ENCODE measurements at regions not wholly inside any gene's neighbourhood (a gene's known extent, or its start where the extent isn't known, plus 50 kb on each side); places are given as distances from the start of the nearest gene placed in this dataset.
"Not testable (repeated sequence)": the region's sequence is repeated elsewhere in the genome, so short reads cannot be mapped to it uniquely, and the experiment has no call there.

DNA sequence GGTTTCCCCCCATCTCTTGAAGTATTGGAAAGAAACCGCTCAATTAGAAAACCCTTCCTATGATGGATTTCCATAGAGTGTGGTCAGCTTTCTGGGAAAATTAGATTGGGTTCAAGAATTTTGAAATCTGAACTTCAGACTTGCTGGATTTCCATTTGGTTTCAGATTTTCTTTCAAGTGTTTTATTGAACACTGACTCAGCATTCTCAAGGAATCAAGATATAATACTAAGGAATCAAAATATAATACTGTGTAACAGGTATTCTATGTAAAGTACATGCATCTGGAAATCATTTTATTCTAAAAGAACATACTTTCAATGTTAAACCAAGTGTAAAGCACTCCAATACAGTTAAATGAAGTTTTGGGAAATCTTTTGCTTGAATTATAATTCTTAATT, 94.7 kb upstream of the CCN2 start:
- peaks cover 0 to 3% (median 0%) of the 10 kb centered on the region in 5 donors for H3K9me3 Mint-ChIP-seq
- ChIA-PET CTCF (no interaction called here), POLR2A (no interaction called here)
- H3K27me3 ChIP-seq (ENCODE audit: insufficient read depth, low read length, poor library complexity, severe bottlenecking): no peaks in the 10 kb centered on the region
- no peak overlapping the region for H3K4me3 ChIP-seq (ENCODE audit: low read length)
- no peaks in the 10 kb centered on the region for H3K4me1 Mint-ChIP-seq
- no peaks in the 10 kb centered on the region for H3K4me1 ChIP-seq (ENCODE audit: insufficient read depth, low read length)
- H3K27ac Mint-ChIP-seq: no peak overlapping the region
- no peak for DNase-seq
- H3K4me3 Mint-ChIP-seq: no peak overlapping the region
- no peak overlapping the region for H3K27ac ChIP-seq (ENCODE audit: low read depth, low read length)
- H3K36me3 ChIP-seq (ENCODE audit: insufficient read depth, low read length): no peaks in the 10 kb centered on the region
- H3K9me3 ChIP-seq (ENCODE audit: low read length): no peaks in the 10 kb centered on the region
- H3K27me3 Mint-ChIP-seq: peaks cover 1 to 3% of the 10 kb centered on the region in 2 donors
- H3K36me3 Mint-ChIP-seq: no peaks in the 10 kb centered on the region

DNA sequence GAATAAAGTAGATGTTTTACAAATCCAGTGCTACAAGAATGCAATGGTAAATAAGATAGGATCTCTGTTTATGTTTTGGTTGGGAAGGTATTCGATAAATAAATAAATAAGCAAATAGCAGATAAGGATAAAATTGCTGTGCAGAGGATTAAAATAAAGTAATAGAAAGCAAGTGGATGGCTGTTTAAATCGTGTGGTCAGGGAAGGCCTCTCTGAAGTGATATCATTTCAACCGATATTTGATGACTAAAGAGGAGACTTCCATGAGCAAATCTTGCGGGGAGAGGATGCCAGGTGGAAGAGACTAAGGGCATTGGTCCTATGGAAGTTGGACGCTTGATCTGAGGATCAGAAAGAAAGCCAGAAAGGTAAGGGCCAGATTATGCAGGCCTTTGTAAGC, 92.0 kb upstream of the CCN2 start:
- ChIA-PET POLR2A (no interaction called here), CTCF (no interaction called here)
- Mint-ChIP-seq H3K4me1 (no peaks in the 10 kb centered on the region), H3K27me3 (peaks cover under 1 to 1% of the 10 kb centered on the region in 2 donors), H3K36me3 (no peaks in the 10 kb centered on the region), H3K4me3 (no peak overlapping the region), H3K27ac (no peak overlapping the region), H3K9me3 (no peaks in the 10 kb centered on the region)
- Histone ChIP-seq H3K4me3 (ENCODE audit: low read length) (no peak overlapping the region), H3K36me3 (ENCODE audit: insufficient read depth, low read length) (no peaks in the 10 kb centered on the region), H3K27ac (ENCODE audit: low read depth, low read length) (no peak overlapping the region), H3K9me3 (ENCODE audit: low read length) (no peaks in the 10 kb centered on the region), H3K4me1 (ENCODE audit: insufficient read depth, low read length) (no peaks in the 10 kb centered on the region), H3K27me3 (ENCODE audit: insufficient read depth, low read length, poor library complexity, severe bottlenecking) (no peaks in the 10 kb centered on the region)
- DNase-seq: no peak

DNA sequence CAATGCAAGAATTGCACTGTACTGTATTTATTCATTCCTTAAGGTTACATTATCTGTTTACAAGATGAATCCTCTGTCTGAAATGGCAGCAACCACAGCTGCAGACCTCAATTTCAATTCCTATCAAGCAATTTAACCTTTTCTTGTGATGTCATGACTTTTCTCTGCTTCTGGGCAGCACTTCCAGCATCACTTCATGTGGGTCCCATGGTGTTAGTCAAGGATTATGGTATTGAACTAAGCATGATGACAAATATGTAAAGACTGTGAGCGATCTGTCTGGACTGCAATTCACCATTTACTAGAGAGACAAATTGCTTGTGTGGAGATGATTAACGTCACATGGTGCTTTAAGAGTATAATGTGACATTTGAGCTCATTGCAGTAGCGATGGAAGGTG, 90.5 kb upstream of the CCN2 start:
- Histone ChIP-seq H3K27ac (ENCODE audit: low read depth, low read length) (no peak overlapping the region), H3K4me1 (ENCODE audit: insufficient read depth, low read length) (no peaks in the 10 kb centered on the region), H3K9me3 (ENCODE audit: low read length) (no peaks in the 10 kb centered on the region), H3K36me3 (ENCODE audit: insufficient read depth, low read length) (no peaks in the 10 kb centered on the region), H3K27me3 (ENCODE audit: insufficient read depth, low read length, poor library complexity, severe bottlenecking) (no peaks in the 10 kb centered on the region), H3K4me3 (ENCODE audit: low read length) (no peak overlapping the region)
- H3K9me3 Mint-ChIP-seq: no peaks in the 10 kb centered on the region
- ChIA-PET POLR2A (no interaction called here), CTCF (no interaction called here)
- peaks cover 0 to 1% of the 10 kb centered on the region in 2 donors for H3K27me3 Mint-ChIP-seq
- no peak overlapping the region for H3K27ac Mint-ChIP-seq
- no peak for DNase-seq
- H3K4me1 Mint-ChIP-seq: no peaks in the 10 kb centered on the region
- no peak overlapping the region for H3K4me3 Mint-ChIP-seq
- no peaks in the 10 kb centered on the region for H3K36me3 Mint-ChIP-seq

DNA sequence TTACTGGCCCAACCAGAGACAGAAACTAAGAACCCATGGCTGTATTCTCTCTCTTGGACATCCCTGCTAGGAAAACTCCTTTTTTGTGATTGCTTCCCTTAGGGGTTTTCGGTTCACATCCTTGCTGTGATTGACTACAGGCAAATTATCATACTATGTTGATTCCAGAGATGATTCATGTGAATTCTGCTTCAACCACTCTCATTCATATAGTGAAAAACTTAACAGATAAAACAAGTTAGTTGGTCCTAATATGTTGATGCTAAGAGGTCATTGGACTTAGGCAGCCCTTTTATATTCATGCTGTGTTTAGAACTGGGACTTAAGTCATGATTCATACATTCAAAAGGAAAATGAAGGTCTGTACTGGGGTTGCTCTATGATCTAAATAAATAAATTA, 76.9 kb upstream of the CCN2 start:
- Mint-ChIP-seq H3K36me3 (no peaks in the 10 kb centered on the region), H3K27ac (no peak overlapping the region), H3K4me1 (no peaks in the 10 kb centered on the region), H3K9me3 (peaks cover 0 to 3% (median 0%) of the 10 kb centered on the region in 5 donors), H3K27me3 (no peaks in the 10 kb centered on the region), H3K4me3 (no peak overlapping the region)
- Histone ChIP-seq H3K9me3 (ENCODE audit: low read length) (no peaks in the 10 kb centered on the region), H3K4me1 (ENCODE audit: insufficient read depth, low read length) (no peaks in the 10 kb centered on the region), H3K4me3 (ENCODE audit: low read length) (no peak overlapping the region), H3K27me3 (ENCODE audit: insufficient read depth, low read length, poor library complexity, severe bottlenecking) (no peaks in the 10 kb centered on the region), H3K27ac (ENCODE audit: low read depth, low read length) (no peak overlapping the region), H3K36me3 (ENCODE audit: insufficient read depth, low read length) (no peaks in the 10 kb centered on the region)
- ChIA-PET CTCF (no interaction called here), POLR2A (no interaction called here)
- DNase-seq: no peak

DNA sequence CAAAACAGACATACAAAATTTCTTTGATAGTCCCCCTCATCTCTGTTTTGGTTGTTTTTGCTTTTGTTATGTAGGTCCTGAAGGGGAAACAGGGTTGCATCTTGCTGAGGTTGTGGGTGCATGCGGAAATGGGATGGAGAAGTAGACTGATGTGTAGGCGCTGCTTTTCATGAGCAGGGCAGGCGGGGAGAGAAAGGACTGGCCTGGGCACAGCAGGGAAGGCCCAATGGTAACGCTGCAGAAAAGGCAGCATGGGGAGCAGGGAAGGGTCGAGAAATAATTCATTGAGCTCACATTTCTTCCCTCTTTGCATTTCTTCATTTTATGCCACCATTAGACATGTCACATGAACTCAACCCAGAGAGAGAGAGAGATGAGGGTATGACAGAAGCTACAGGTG, 74.3 kb upstream of the CCN2 start:
- Histone ChIP-seq H3K9me3 (ENCODE audit: low read length) (no peaks in the 10 kb centered on the region), H3K4me3 (ENCODE audit: low read length) (no peak overlapping the region), H3K36me3 (ENCODE audit: insufficient read depth, low read length) (no peaks in the 10 kb centered on the region), H3K27ac (ENCODE audit: low read depth, low read length) (no peak overlapping the region), H3K27me3 (ENCODE audit: insufficient read depth, low read length, poor library complexity, severe bottlenecking) (no peaks in the 10 kb centered on the region), H3K4me1 (ENCODE audit: insufficient read depth, low read length) (no peaks in the 10 kb centered on the region)
- no peak for DNase-seq
- Mint-ChIP-seq H3K4me1 (no peaks in the 10 kb centered on the region), H3K27me3 (no peaks in the 10 kb centered on the region), H3K36me3 (no peaks in the 10 kb centered on the region), H3K4me3 (no peak overlapping the region), H3K27ac (no peak overlapping the region), H3K9me3 (peaks cover 0 to 3% (median 0%) of the 10 kb centered on the region in 5 donors)
- CTCF ChIA-PET: interaction anchor here (0.7 kb wide), 1 partner anchor 77 kb away, joined by 3 read pairs; no protein-coding TSS in a partner anchor
- POLR2A ChIA-PET: no interaction called here

DNA sequence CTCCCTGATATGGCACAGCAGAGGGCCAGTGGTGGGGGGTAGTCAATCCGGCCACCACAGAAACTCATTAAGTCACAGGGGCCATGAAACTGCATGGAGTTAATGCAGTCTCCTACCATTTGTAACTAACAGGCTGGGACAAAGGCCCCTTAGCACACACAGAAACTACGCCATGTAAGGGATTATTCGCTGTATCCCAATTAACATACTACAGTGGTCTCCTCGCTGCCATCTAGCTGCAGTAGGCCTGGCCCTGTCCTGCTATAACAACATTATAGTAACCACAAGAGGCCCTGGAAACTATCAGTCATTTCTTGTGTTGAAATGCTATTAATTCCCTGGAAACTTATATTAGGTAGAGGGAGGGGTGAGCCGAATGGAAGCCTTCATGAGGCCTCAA, 72.3 kb upstream of the CCN2 start:
- Histone ChIP-seq H3K27ac (ENCODE audit: low read depth, low read length) (no peak overlapping the region), H3K36me3 (ENCODE audit: insufficient read depth, low read length) (no peaks in the 10 kb centered on the region), H3K9me3 (ENCODE audit: low read length) (no peaks in the 10 kb centered on the region), H3K4me1 (ENCODE audit: insufficient read depth, low read length) (no peaks in the 10 kb centered on the region), H3K27me3 (ENCODE audit: insufficient read depth, low read length, poor library complexity, severe bottlenecking) (no peaks in the 10 kb centered on the region), H3K4me3 (ENCODE audit: low read length) (no peak overlapping the region)
- Mint-ChIP-seq H3K9me3 (peaks cover 0 to 3% (median 0%) of the 10 kb centered on the region in 5 donors), H3K4me1 (no peaks in the 10 kb centered on the region), H3K27ac (no peak overlapping the region), H3K36me3 (no peaks in the 10 kb centered on the region), H3K4me3 (no peak overlapping the region), H3K27me3 (no peaks in the 10 kb centered on the region)
- ChIA-PET CTCF (no interaction called here), POLR2A (no interaction called here)
- no peak for DNase-seq

DNA sequence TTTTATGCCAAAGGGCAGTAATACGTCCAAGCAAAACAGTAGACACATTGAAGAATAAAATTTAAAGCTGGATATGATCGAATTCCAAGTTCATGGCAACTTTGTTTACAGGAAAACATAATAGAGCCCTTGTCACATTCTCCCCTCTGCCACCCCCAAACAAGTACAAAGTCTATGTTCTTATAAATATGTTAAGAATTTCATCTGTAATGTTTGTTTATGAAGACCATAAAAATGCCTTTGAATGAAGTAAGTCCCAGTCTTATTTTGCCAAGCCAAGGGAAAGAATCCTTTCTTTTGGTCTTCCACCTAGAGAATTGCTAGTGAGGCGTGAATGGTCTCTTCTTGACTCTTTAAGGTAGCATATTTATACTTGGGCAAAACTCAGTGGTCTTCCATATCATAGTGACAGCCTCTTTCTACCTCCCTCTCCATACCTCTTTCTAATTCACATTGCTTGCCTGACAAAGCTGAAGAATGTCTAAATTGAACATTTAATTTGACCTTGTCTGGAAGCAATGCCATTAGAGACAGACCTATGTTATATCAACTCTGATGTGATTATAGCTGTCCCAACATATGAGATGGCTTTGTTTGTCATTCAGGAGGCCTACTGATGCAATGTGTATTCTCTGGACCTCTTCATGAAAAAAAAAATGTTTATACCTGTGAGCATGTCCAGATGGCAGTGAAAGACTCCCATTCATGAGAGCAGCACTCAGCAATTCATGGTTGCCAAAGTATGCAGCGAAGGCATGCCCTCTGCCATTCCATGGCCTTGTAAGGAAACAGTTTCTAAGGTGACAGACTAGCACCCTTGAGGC, 70.6 kb upstream of the CCN2 start:
- POLR2A ChIA-PET: no interaction called here
- Histone ChIP-seq H3K4me1 (ENCODE audit: insufficient read depth, low read length) (no peaks in the 10 kb centered on the region), H3K36me3 (ENCODE audit: insufficient read depth, low read length) (no peaks in the 10 kb centered on the region), H3K9me3 (ENCODE audit: low read length) (no peaks in the 10 kb centered on the region), H3K4me3 (ENCODE audit: low read length) (no peak overlapping the region), H3K27me3 (ENCODE audit: insufficient read depth, low read length, poor library complexity, severe bottlenecking) (no peaks in the 10 kb centered on the region), H3K27ac (ENCODE audit: low read depth, low read length) (no peak overlapping the region)
- Mint-ChIP-seq H3K27ac (no peak overlapping the region), H3K4me3 (no peak overlapping the region), H3K36me3 (no peaks in the 10 kb centered on the region), H3K4me1 (no peaks in the 10 kb centered on the region), H3K9me3 (peaks cover 0 to 3% (median 0%) of the 10 kb centered on the region in 5 donors), H3K27me3 (no peaks in the 10 kb centered on the region)
- CTCF ChIA-PET: no interaction called here
- DNase-seq: no peak

DNA sequence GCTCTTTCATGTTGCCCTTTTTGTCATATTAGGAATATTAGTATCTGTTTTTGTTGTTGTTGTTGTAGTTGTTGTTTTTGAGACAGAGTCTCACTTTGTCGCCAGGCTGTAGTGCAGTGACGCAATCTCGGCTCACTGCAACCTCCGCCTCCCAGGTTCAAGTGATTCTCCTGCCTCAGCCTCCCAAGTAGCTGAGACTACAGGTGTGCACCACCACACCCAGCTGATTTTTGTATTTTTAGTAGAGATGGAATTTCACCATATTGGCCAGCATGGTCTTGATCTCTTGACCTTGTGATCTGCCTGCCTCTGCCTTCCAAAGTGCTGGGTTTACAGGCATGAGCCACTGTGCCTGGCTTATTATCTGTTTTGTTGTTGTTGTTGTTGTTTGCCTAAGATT, 69.7 kb upstream of the CCN2 start:
- H3K4me3 Mint-ChIP-seq; H3K9me3 Mint-ChIP-seq; H3K36me3 ChIP-seq (ENCODE audit: insufficient read depth, low read length); POLR2A ChIA-PET; H3K4me1 ChIP-seq (ENCODE audit: insufficient read depth, low read length); H3K4me3 ChIP-seq (ENCODE audit: low read length); CTCF ChIA-PET; H3K4me1 Mint-ChIP-seq; H3K9me3 ChIP-seq (ENCODE audit: low read length); H3K27me3 Mint-ChIP-seq; H3K27ac Mint-ChIP-seq; H3K36me3 Mint-ChIP-seq; DNase-seq; H3K27ac ChIP-seq (ENCODE audit: low read depth, low read length); H3K27me3 ChIP-seq (ENCODE audit: insufficient read depth, low read length, poor library complexity, severe bottlenecking): not testable (repeated sequence)

Data from CD8-positive, alpha-beta memory T cell (primary cell).